HepG2 (cell line): ENCODE measurements at regions not wholly inside any gene's neighbourhood (a gene's known extent, or its start where the extent isn't known, plus 50 kb on each side); places are given as distances from the start of the nearest gene placed in this dataset.

Experiments
- ATAC-seq: fragments of 200-7000 bp; cut with Tn5 transposase; 3 replicates; pipeline ENCODE4 v1.9.1; 2020; ENCODE audit warnings: mild to moderate bottlenecking, moderate library complexity
- BruUV-seq: library from RNA; stranded (reverse); fragments of 400-500 nt; replicated peaks from 2 replicates; lab custom pipeline; 2021; lab: Mats Ljungman, UMichigan
- CTCF ChIA-PET: fragments of 300-600 bp; formaldehyde crosslinking; extraction: SDS; loops from one replicate; lab custom pipeline; 2021; ENCODE audit warnings: low total read pairs, inconsistent platforms, low intra/inter-chr PET ratio; lab: Yijun Ruan, JAX
- POLR2A ChIA-PET: fragments of 350-600 bp; sonication (Branson Sonifier 250); formaldehyde crosslinking; loops from one replicate; lab custom pipeline; 2020; ENCODE audit warnings: antibody characterized with exemption, inconsistent platforms; lab: Yijun Ruan, JAX
- DNase-seq: peaks from one replicate; pipeline ENCODE4 v3.0.0-alpha.2; 2015; ENCODE audit warnings: low spot score
- FAIRE-seq: peaks from 3 replicates; lab custom pipeline; 2011; peaks lifted over from hg19 to GRCh38; lab: Jason Lieb, UNC
- H2AFZ ChIP-seq: one replicate; pipeline ENCODE4 v1.6.1; 2011; ENCODE audit warnings: low read length, inconsistent platforms
- H3K27ac ChIP-seq: fragments of 300-600 bp; 3 replicates; pipeline ENCODE4 v1.8.0; 2011; ENCODE audit warnings: mixed run types, mild to moderate bottlenecking, mixed read lengths, low read length, inconsistent platforms; ENCODE audit not compliant: insufficient read depth; ENCODE audit errors: extremely low read length
- H3K27me3 ChIP-seq, 2 experiments: fragments of 200-600 bp in 1 of 2; 2 replicates in 1 of 2; 3 replicates in 1 of 2; pipeline versions ENCODE4 v1.6.0 to v1.8.0; 2011; ENCODE audit warnings: low read length in 2 of 2, mild to moderate bottlenecking in 2 of 2, moderate library complexity in 2 of 2, inconsistent platforms in 1 of 2; ENCODE audit not compliant: insufficient read depth in 2 of 2, control insufficient read depth in 1 of 2
- H3K36me3 ChIP-seq, 2 experiments: fragments of 200-600 bp in 1 of 2; replicated peaks in 1 of 2; 2 replicates in 1 of 2; 3 replicates in 1 of 2; pipeline versions ENCODE4 v1.5.1 to v1.8.0; 2011; ENCODE audit warnings: low read length in 2 of 2, inconsistent platforms in 1 of 2; ENCODE audit not compliant: insufficient read depth in 2 of 2, control insufficient read depth in 1 of 2
- H3K4me1 ChIP-seq: 2 replicates; pipeline ENCODE4 v1.5.1; 2012; ENCODE audit warnings: low read length, inconsistent platforms; ENCODE audit not compliant: insufficient read depth
- H3K4me2 ChIP-seq: 2 replicates; pipeline ENCODE4 v1.6.0; 2011; ENCODE audit warnings: low read depth, low read length, inconsistent platforms
- H3K4me3 ChIP-seq, 3 experiments: fragments of 200-600 bp in 1 of 3; sonication (generic), shearing (Covaris generic) in 1 of 3; replicated peaks in 1 of 3; 2 replicates each; pipeline ENCODE4 v1.5.1; 2011 to 2016; ENCODE audit warnings: low read length in 3 of 3, inconsistent platforms in 2 of 3, low read depth in 2 of 3, mild to moderate bottlenecking in 2 of 3, control low read depth in 1 of 3, mixed read lengths in 1 of 3; ENCODE audit not compliant: insufficient read depth in 1 of 3
- H3K79me2 ChIP-seq: one replicate; pipeline ENCODE4 v1.6.1; 2011; ENCODE audit warnings: low read length, inconsistent platforms; ENCODE audit not compliant: insufficient read depth
- H3K9ac ChIP-seq: 2 replicates; pipeline ENCODE4 v1.6.0; 2011; ENCODE audit warnings: mild to moderate bottlenecking, low read depth, low read length, inconsistent platforms; ENCODE audit not compliant: insufficient read depth
- H3K9me3 ChIP-seq: 2 replicates; pipeline ENCODE4 v1.5.1; 2012; ENCODE audit warnings: mild to moderate bottlenecking, low read length
- H4K20me1 ChIP-seq: 2 replicates; pipeline ENCODE4 v1.6.0; 2011; ENCODE audit warnings: inconsistent platforms, mild to moderate bottlenecking, low read length, moderate library complexity; ENCODE audit not compliant: insufficient read depth
- YEATS4 ChIP-seq: sonication (generic); formaldehyde crosslinking; IDR thresholded peaks from 2 replicates; pipeline ENCODE4 v1.4.0; 2020; ENCODE audit warnings: missing genetic modification reagents, borderline replicate concordance
- ZNF225 ChIP-seq: sonication (generic); formaldehyde crosslinking; IDR thresholded peaks from 2 replicates; pipeline ENCODE4 v1.4.0; 2020; ENCODE audit warnings: mild to moderate bottlenecking, missing genetic modification reagents
- ZNF891 ChIP-seq: sonication (generic); formaldehyde crosslinking; IDR thresholded peaks from 2 replicates; pipeline ENCODE4 v1.5.0; 2020; ENCODE audit warnings: mild to moderate bottlenecking, missing genetic modification reagents
- WGBS: methylation state at CpG from one replicate; pipeline ENCODE4 v1.1.6; 2017; ENCODE audit warnings: low lambda C conversion rate; 5-methylcytosine and 5-hydroxymethylcytosine counted together
- in situ Hi-C: cut with HindIII; loops from 2 replicates; pipeline ENCODE4 v1.10.0; 2017; ENCODE audit warnings: low pct_unique_long_range_greater_than_20kb; ENCODE audit not compliant: extremely low pct_ligation_motif_present
- intact Hi-C: fragments of 100-400 bp; cut with micrococcal nuclease; formaldehyde crosslinking; loops from one replicate; pipeline ENCODE4 v1.10.0; 2022; ENCODE audit not compliant: unreplicated experiment
- TF ChIP-seq, protein P1 (sequence below): sonication (generic); formaldehyde crosslinking; conservative IDR thresholded peaks from 2 replicates; pipeline ENCODE4 v1.8.1; 2023; ENCODE audit warnings: missing genetic modification reagents
- TF ChIP-seq, protein P2 (sequence below), 2 experiments: fragments of 450-650 bp in 1 of 2; sonication (generic) in 1 of 2; formaldehyde crosslinking in 1 of 2; IDR thresholded peaks; 2 replicates each; pipeline versions ENCODE4 v1.6.1 to v1.8.0; 2016 to 2022; ENCODE audit warnings: antibody characterized with exemption in 1 of 2, mild to moderate bottlenecking in 1 of 2, missing genetic modification reagents in 1 of 2

DNA sequence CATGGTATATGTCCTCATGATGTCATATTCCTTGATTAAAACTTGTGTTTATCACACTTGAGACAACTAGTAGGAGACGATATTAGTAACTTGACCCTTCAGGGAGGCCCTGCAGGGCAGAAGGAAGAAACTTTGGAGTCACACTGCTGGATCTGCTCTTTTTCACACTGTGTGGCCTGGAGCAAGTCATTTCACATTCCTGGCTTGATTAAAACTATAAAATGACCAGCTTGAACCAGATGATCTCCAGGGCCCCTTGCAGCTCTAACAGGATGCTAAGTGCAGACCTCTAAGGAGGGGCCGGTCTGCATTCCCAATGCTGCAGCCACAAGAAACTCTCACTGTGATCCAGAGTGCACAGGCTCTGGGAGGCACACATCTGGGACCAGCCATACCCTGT is 146.4 kb upstream of the ZNF366 start:
- no peak for FAIRE-seq
- no peak overlapping the region for H3K4me3 ChIP-seq
- H3K27ac ChIP-seq = no peak overlapping the region
- no peak overlapping the region for H3K9ac ChIP-seq
- H3K4me1 ChIP-seq = no peaks in the 10 kb centered on the region
- peaks cover 0 to 5% of the 10 kb centered on the region in 2 experiments; a peak in 1 of 5 replicates for H3K27me3 ChIP-seq
- intact Hi-C loops = no loop called here
- H3K9me3 ChIP-seq = no peaks in the 10 kb centered on the region
- H3K4me2 ChIP-seq = no peak overlapping the region
- ChIA-PET POLR2A (no interaction called here), CTCF (no interaction called here)
- no TSS peak for BruUV-seq
- no peak overlapping the region for H2AFZ ChIP-seq
- no peaks in the 10 kb centered on the region for H4K20me1 ChIP-seq
- no peak for TF ChIP-seq YEATS4 (CRISPR knock-in tag)
- TF ChIP-seq, protein P1, sequence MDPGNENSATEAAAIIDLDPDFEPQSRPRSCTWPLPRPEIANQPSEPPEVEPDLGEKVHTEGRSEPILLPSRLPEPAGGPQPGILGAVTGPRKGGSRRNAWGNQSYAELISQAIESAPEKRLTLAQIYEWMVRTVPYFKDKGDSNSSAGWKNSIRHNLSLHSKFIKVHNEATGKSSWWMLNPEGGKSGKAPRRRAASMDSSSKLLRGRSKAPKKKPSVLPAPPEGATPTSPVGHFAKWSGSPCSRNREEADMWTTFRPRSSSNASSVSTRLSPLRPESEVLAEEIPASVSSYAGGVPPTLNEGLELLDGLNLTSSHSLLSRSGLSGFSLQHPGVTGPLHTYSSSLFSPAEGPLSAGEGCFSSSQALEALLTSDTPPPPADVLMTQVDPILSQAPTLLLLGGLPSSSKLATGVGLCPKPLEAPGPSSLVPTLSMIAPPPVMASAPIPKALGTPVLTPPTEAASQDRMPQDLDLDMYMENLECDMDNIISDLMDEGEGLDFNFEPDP (CRISPR knock-in tag) = no peak
- TF ChIP-seq, protein P2, sequence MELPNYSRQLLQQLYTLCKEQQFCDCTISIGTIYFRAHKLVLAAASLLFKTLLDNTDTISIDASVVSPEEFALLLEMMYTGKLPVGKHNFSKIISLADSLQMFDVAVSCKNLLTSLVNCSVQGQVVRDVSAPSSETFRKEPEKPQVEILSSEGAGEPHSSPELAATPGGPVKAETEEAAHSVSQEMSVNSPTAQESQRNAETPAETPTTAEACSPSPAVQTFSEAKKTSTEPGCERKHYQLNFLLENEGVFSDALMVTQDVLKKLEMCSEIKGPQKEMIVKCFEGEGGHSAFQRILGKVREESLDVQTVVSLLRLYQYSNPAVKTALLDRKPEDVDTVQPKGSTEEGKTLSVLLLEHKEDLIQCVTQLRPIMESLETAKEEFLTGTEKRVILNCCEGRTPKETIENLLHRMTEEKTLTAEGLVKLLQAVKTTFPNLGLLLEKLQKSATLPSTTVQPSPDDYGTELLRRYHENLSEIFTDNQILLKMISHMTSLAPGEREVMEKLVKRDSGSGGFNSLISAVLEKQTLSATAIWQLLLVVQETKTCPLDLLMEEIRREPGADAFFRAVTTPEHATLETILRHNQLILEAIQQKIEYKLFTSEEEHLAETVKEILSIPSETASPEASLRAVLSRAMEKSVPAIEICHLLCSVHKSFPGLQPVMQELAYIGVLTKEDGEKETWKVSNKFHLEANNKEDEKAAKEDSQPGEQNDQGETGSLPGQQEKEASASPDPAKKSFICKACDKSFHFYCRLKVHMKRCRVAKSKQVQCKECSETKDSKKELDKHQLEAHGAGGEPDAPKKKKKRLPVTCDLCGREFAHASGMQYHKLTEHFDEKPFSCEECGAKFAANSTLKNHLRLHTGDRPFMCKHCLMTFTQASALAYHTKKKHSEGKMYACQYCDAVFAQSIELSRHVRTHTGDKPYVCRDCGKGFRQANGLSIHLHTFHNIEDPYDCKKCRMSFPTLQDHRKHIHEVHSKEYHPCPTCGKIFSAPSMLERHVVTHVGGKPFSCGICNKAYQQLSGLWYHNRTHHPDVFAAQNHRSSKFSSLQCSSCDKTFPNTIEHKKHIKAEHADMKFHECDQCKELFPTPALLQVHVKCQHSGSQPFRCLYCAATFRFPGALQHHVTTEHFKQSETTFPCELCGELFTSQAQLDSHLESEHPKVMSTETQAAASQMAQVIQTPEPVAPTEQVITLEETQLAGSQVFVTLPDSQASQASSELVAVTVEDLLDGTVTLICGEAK (IDR thresholded peaks at IDR 0.05) = no peak
- TF ChIP-seq, protein P2 (CRISPR knock-in tag; IDR thresholded peaks at IDR 0.05) = no peak
- TF ChIP-seq ZNF891 = no peak
- no peak for TF ChIP-seq ZNF225 (CRISPR knock-in tag)
- TF ChIP-seq, all 625 proteins: peak for 0
- Histone ChIP-seq H3K36me3 (no peaks in the 10 kb centered on the region), H3K79me2 (no peaks in the 10 kb centered on the region)
- ATAC-seq = no peak
- DNase-seq = no peak
- in situ Hi-C loops = no loop called here
- 0% methylated on average over 1 of the region's 2 CpGs for WGBS
